Hepatocyte (in vitro differentiated cells): ENCODE measurements at regions not wholly inside any gene's neighbourhood (a gene's known extent, or its start where the extent isn't known, plus 50 kb on each side); places are given as distances from the start of the nearest gene placed in this dataset.
A peak's percentile ranks its signal among the peaks of the same experiment; 100 is the strongest.

Source experiments
- DNase-seq: peaks from one replicate; pipeline ENCODE4 v3.0.0-alpha.2; 2016; ENCODE audit warnings: low spot score
- H2AFZ ChIP-seq: fragments of 200-600 bp; sonication (generic); 2 replicates; pipeline ENCODE4 v1.6.0; 2016; ENCODE audit warnings: antibody characterized with exemption, mild to moderate bottlenecking
- H3K27ac ChIP-seq: fragments of 200-600 bp; sonication (generic); 2 replicates; pipeline ENCODE4 v1.5.1; 2016; ENCODE audit warnings: mild to moderate bottlenecking
- H3K27me3 ChIP-seq: fragments of 200-600 bp; sonication (generic); 2 replicates; pipeline ENCODE4 v1.6.1; 2016
- H3K36me3 ChIP-seq: fragments of 200-600 bp; sonication (generic); replicated peaks from 2 replicates; pipeline ENCODE4 v1.5.1; 2016; ENCODE audit warnings: low read depth; ENCODE audit not compliant: insufficient read depth
- H3K4me1 ChIP-seq: fragments of 200-600 bp; sonication (generic); 2 replicates; pipeline ENCODE4 v1.5.1; 2016; ENCODE audit warnings: mild to moderate bottlenecking, moderate library complexity; ENCODE audit not compliant: insufficient read depth
- H3K4me2 ChIP-seq: fragments of 200-600 bp; sonication (generic); 2 replicates; pipeline ENCODE4 v1.6.0; 2016
- H3K4me3 ChIP-seq: fragments of 200-600 bp; sonication (generic); 2 replicates; pipeline ENCODE4 v1.5.1; 2016; ENCODE audit warnings: mild to moderate bottlenecking
- H3K79me2 ChIP-seq: fragments of 200-600 bp; sonication (generic); 2 replicates; pipeline ENCODE4 v1.6.0; 2017; ENCODE audit warnings: mild to moderate bottlenecking
- H3K9me2 ChIP-seq: fragments of 200-600 bp; sonication (generic); replicated peaks from 2 replicates; pipeline ENCODE4 v1.6.0; 2017; ENCODE audit warnings: mild to moderate bottlenecking; ENCODE audit not compliant: insufficient read depth
- H3K9me3 ChIP-seq: fragments of 200-600 bp; sonication (generic); 2 replicates; pipeline ENCODE4 v1.5.1; 2016; ENCODE audit warnings: low read depth, mild to moderate bottlenecking
- H4K20me1 ChIP-seq: fragments of 200-600 bp; sonication (generic); 2 replicates; pipeline ENCODE4 v1.6.0; 2016; ENCODE audit warnings: mild to moderate bottlenecking; ENCODE audit not compliant: insufficient read depth, poor library complexity, severe bottlenecking
- EZH2 ChIP-seq: fragments of 200-600 bp; sonication (generic); IDR thresholded peaks from 2 replicates; pipeline ENCODE4 v1.6.1; 2016; ENCODE audit warnings: antibody characterized with exemption, mild to moderate bottlenecking, borderline replicate concordance
- EZH2phosphoT487 ChIP-seq: fragments of 200-600 bp; sonication (generic); IDR thresholded peaks from one replicate; pipeline ENCODE4 v1.6.1; 2018; ENCODE audit warnings: antibody characterized with exemption, mild to moderate bottlenecking, low read depth, moderate library complexity; ENCODE audit not compliant: unreplicated experiment, severe bottlenecking
- WGBS: methylation state at CpG from one replicate; pipeline ENCODE4 v1.1.6; 2016; ENCODE audit warnings: low lambda C conversion rate; ENCODE audit errors: missing lambda C conversion rate; 5-methylcytosine and 5-hydroxymethylcytosine counted together
- TF ChIP-seq, protein P1 (sequence below): fragments of 200-600 bp; sonication (generic); IDR thresholded peaks from 2 replicates; pipeline ENCODE4 v1.5.1; 2016; ENCODE audit warnings: antibody characterized with exemption, mild to moderate bottlenecking; ENCODE audit not compliant: poor library complexity

DNA sequence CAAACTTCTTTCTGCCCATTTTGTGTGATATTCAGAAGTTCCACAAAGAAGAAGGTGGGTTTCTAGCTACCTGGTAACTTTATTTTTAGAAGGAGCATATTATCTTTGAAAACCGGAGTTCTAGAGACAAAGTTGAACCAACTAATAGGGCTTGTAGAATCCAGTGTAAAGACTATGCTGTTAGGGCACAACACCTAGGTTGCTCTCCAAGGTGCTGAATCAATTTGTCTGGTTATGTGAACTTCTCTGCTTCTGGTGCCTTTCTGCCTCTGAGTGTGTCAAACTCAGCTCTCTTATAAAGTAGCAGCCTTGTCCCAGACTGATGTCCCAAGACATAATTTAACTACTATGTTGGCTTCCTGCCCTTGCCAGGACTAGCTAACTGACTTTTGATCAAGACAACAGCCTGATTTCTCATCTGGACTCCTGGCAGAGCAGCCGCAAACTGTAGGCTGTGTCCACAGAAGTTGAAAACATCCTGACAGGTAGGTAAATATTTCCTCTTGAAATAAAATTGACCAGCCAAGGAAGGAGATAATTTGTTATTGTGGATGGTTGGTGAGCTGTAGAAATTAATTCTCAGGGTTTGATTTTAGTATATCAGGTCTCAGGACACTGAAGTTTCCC is 119.4 kb downstream of the CYRIA start:
- 65% methylated on average over 2 of the region's 2 CpGs for WGBS
- no peaks in the 10 kb centered on the region for H4K20me1 ChIP-seq
- no peaks in the 10 kb centered on the region for H3K79me2 ChIP-seq
- no peaks in the 10 kb centered on the region for H3K36me3 ChIP-seq
- no peak overlapping the region for H3K4me3 ChIP-seq
- H3K27me3 ChIP-seq, result no peaks in the 10 kb centered on the region
- no peaks in the 10 kb centered on the region for H3K9me3 ChIP-seq
- no peaks in the 10 kb centered on the region for H3K9me2 ChIP-seq
- H3K4me2 ChIP-seq, result no peak overlapping the region
- H2AFZ ChIP-seq, result no peak overlapping the region
- H3K4me1 ChIP-seq, result no peaks in the 10 kb centered on the region
- TF ChIP-seq, protein P1, sequence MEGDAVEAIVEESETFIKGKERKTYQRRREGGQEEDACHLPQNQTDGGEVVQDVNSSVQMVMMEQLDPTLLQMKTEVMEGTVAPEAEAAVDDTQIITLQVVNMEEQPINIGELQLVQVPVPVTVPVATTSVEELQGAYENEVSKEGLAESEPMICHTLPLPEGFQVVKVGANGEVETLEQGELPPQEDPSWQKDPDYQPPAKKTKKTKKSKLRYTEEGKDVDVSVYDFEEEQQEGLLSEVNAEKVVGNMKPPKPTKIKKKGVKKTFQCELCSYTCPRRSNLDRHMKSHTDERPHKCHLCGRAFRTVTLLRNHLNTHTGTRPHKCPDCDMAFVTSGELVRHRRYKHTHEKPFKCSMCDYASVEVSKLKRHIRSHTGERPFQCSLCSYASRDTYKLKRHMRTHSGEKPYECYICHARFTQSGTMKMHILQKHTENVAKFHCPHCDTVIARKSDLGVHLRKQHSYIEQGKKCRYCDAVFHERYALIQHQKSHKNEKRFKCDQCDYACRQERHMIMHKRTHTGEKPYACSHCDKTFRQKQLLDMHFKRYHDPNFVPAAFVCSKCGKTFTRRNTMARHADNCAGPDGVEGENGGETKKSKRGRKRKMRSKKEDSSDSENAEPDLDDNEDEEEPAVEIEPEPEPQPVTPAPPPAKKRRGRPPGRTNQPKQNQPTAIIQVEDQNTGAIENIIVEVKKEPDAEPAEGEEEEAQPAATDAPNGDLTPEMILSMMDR, result no peak
- TF ChIP-seq EZH2 (no peak), EZH2phosphoT487 (no peak)
- DNase-seq, result peak; percentile 88
- no peak overlapping the region for H3K27ac ChIP-seq

DNA sequence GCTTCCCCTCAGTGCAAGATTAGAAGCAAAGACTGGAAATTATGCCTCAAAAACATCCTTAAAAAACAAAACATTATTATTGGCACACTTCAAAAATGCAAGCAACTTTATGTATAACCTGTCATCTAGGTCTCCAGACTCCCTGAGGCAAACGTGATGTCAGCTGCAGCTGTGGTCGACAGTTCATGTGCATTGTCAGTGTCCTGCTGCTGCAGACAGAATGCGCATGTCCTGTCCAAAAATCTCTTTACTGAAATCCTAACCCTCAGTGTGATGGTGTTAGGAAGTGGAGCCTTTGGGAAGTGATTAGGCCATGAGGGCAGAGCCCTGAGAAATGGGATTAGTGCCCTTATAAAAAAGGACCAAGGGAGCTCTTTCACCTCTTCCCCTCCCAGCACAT is 126.9 kb downstream of the CYRIA start:
- Histone ChIP-seq H3K27me3 (no peaks in the 10 kb centered on the region), H3K36me3 (no peaks in the 10 kb centered on the region), H3K4me2 (no peak overlapping the region), H3K4me3 (no peak overlapping the region), H3K4me1 (no peaks in the 10 kb centered on the region), H3K9me3 (no peaks in the 10 kb centered on the region), H3K9me2 (no peaks in the 10 kb centered on the region), H4K20me1 (no peaks in the 10 kb centered on the region), H2AFZ (no peak overlapping the region), H3K27ac (no peak overlapping the region), H3K79me2 (no peaks in the 10 kb centered on the region)
- DNase-seq, result no peak
- TF ChIP-seq, protein P1, result no peak
- TF ChIP-seq EZH2phosphoT487 (no peak), EZH2 (no peak)
- 67% methylated on average over 3 of the region's 3 CpGs for WGBS

DNA sequence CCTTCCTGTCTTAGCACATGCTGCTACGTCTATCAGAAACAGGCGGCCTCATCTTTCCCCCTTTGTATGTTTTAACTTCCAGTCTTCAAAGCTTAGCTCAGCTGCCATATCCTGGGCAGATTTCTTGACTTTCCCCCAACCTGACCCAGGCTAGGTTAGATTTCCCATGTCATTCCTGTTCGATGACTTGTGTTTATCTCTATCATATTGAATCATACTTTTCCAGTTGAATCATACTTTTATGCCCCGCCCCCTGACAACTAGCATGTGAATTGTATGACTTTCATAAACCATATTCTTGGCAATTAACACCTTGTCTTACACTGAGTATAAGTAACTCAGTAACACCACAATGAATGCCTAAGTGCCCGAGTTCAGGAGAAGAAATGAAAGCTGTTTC is 128.3 kb downstream of the CYRIA start:
- H3K9me3 ChIP-seq, result no peaks in the 10 kb centered on the region
- no peak overlapping the region for H3K4me2 ChIP-seq
- H3K4me3 ChIP-seq, result no peak overlapping the region
- WGBS, result 82% methylated on average over 5 of the region's 5 CpGs
- no peak for TF ChIP-seq EZH2phosphoT487
- no peaks in the 10 kb centered on the region for H3K4me1 ChIP-seq
- H3K27ac ChIP-seq, result no peak overlapping the region
- no peaks in the 10 kb centered on the region for H3K9me2 ChIP-seq
- no peaks in the 10 kb centered on the region for H4K20me1 ChIP-seq
- H2AFZ ChIP-seq, result no peak overlapping the region
- H3K27me3 ChIP-seq, result no peaks in the 10 kb centered on the region
- no peak for DNase-seq
- H3K36me3 ChIP-seq, result no peaks in the 10 kb centered on the region
- H3K79me2 ChIP-seq, result no peaks in the 10 kb centered on the region

DNA sequence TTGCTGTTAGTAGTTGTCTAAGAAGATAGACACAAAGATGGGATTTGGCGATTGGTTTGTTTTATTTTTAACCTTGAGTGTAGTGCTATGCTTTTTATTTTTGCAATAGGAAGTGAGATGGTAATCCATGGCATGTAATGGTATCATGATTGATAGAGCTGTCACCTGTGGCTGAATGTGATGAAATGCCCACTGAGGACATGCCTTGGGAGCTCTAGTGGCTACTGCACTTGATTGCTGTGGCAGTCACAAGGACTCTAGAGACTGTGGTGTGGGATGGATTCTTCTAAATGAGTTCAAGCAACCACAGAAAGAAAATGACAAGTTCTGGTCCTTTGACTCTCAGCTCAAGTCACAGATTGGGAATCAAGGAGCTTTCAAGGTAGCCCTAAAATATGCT is 139.4 kb downstream of the CYRIA start:
- Histone ChIP-seq H3K9me3 (no peaks in the 10 kb centered on the region), H2AFZ (no peak overlapping the region), H3K27me3 (no peaks in the 10 kb centered on the region), H4K20me1 (no peaks in the 10 kb centered on the region), H3K9me2 (no peaks in the 10 kb centered on the region), H3K36me3 (no peaks in the 10 kb centered on the region), H3K4me3 (no peak overlapping the region), H3K4me1 (peaks cover 12% of the 10 kb centered on the region), H3K4me2 (no peak overlapping the region), H3K27ac (no peak overlapping the region), H3K79me2 (no peaks in the 10 kb centered on the region)
- TF ChIP-seq EZH2phosphoT487, result no peak
- TF ChIP-seq EZH2, result no peak
- TF ChIP-seq, protein P1, result no peak
- 97% methylated on average over 1 of the region's 1 CpG for WGBS
- no peak for DNase-seq
